ENCODE measurements at regions not wholly inside any gene's neighbourhood (a gene's known extent, or its start where the extent isn't known, plus 50 kb on each side); places are given as distances from the start of the nearest gene placed in this dataset.

DNA sequence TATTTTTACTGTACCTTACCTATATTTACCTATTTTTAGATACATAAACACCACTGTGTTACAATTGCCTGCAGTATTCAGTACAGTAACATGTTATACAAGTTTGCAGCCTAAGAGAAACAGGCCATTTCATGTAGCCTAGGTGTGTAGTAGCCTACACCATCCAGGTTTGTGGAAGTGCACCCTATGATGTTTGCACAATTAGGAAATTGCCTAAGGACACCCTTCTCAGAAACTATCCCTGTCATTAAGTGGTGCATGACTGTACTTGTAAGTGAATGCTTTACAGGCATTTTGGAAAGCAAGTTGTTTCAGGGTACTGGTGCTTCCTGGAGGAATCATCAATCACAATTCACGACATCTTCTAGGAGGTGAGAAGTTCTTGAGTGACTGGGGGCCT lies 991.8 kb upstream of the SLIT2 start:
- Histone ChIP-seq H3K36me3 (ENCODE audit: control insufficient read depth, insufficient read depth, low read length) (no peaks in the 10 kb centered on the region), H3K4me1 (ENCODE audit: control insufficient read depth, insufficient read depth, low read length) (no peaks in the 10 kb centered on the region), H3K27ac (ENCODE audit: low read length) (no peak overlapping the region), H3K4me3 (ENCODE audit: low read depth in 2 of 2, low read length in 2 of 2) (no peak overlapping the region), H3K9me3 (ENCODE audit: control insufficient read depth, insufficient read depth, low read depth, low read length) (no peaks in the 10 kb centered on the region), H3K27me3 (ENCODE audit: control insufficient read depth, insufficient read depth, low read length) (no peaks in the 10 kb centered on the region)
- ChIA-PET POLR2A (no interaction called here), CTCF (no interaction called here)
- ATAC-seq: no peak
- BruUV-seq (replicated peaks): no TSS peak
- in situ Hi-C loops (cut with HindIII; ENCODE audit: low pct_unique_long_range_greater_than_20kb, low sequenced_read_pairs): no loop called here
- DNase-seq (ENCODE audit: low read depth, low spot score): no peak
- TF ChIP-seq SIN3A (IDR thresholded peaks at IDR 0.05; ENCODE audit: borderline replicate concordance, insufficient read depth, low read depth, low read length) (no peak), TCF7L2 (IDR thresholded peaks at IDR 0.05; ENCODE audit: low read depth, low read length) (no peak), POLR2AphosphoS5 (IDR thresholded peaks at IDR 0.05; ENCODE audit: low read depth, low read length) (no peak)
- TF ChIP-seq, protein P1, sequence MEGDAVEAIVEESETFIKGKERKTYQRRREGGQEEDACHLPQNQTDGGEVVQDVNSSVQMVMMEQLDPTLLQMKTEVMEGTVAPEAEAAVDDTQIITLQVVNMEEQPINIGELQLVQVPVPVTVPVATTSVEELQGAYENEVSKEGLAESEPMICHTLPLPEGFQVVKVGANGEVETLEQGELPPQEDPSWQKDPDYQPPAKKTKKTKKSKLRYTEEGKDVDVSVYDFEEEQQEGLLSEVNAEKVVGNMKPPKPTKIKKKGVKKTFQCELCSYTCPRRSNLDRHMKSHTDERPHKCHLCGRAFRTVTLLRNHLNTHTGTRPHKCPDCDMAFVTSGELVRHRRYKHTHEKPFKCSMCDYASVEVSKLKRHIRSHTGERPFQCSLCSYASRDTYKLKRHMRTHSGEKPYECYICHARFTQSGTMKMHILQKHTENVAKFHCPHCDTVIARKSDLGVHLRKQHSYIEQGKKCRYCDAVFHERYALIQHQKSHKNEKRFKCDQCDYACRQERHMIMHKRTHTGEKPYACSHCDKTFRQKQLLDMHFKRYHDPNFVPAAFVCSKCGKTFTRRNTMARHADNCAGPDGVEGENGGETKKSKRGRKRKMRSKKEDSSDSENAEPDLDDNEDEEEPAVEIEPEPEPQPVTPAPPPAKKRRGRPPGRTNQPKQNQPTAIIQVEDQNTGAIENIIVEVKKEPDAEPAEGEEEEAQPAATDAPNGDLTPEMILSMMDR (IDR thresholded peaks at IDR 0.05): no peak
- TF ChIP-seq, protein P2, sequence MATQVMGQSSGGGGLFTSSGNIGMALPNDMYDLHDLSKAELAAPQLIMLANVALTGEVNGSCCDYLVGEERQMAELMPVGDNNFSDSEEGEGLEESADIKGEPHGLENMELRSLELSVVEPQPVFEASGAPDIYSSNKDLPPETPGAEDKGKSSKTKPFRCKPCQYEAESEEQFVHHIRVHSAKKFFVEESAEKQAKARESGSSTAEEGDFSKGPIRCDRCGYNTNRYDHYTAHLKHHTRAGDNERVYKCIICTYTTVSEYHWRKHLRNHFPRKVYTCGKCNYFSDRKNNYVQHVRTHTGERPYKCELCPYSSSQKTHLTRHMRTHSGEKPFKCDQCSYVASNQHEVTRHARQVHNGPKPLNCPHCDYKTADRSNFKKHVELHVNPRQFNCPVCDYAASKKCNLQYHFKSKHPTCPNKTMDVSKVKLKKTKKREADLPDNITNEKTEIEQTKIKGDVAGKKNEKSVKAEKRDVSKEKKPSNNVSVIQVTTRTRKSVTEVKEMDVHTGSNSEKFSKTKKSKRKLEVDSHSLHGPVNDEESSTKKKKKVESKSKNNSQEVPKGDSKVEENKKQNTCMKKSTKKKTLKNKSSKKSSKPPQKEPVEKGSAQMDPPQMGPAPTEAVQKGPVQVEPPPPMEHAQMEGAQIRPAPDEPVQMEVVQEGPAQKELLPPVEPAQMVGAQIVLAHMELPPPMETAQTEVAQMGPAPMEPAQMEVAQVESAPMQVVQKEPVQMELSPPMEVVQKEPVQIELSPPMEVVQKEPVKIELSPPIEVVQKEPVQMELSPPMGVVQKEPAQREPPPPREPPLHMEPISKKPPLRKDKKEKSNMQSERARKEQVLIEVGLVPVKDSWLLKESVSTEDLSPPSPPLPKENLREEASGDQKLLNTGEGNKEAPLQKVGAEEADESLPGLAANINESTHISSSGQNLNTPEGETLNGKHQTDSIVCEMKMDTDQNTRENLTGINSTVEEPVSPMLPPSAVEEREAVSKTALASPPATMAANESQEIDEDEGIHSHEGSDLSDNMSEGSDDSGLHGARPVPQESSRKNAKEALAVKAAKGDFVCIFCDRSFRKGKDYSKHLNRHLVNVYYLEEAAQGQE (IDR thresholded peaks at IDR 0.05; ENCODE audit: insufficient read depth in 1 of 2, low read depth in 2 of 2, low read length in 1 of 2): no peak
- intact Hi-C loops (cut with micrococcal nuclease; ENCODE audit: unreplicated experiment): no loop called here

DNA sequence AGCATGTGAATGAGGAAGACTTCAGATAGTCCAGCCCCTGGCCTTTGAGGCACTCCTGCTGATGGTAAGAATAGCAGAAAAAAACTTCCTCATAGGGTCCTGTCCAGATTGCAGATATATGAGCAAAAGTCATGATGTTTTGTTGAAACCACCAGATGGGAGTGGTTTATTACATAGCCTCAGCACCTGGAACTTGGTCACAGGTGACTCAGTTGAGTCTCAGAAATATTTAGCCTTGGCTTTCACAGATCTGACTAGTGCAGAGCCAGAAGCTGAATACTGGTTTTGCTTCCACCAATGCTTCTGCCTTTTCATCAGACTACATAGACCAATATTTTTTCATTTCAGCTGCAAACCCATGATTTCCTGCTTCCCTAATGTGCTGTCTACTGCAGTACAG lies 994.9 kb upstream of the SLIT2 start:
- no TSS peak for BruUV-seq (replicated peaks)
- Histone ChIP-seq H3K4me1 (ENCODE audit: control insufficient read depth, insufficient read depth, low read length) (no peaks in the 10 kb centered on the region), H3K27me3 (ENCODE audit: control insufficient read depth, insufficient read depth, low read length) (no peaks in the 10 kb centered on the region), H3K36me3 (ENCODE audit: control insufficient read depth, insufficient read depth, low read length) (no peaks in the 10 kb centered on the region), H3K27ac (ENCODE audit: low read length) (no peak overlapping the region), H3K9me3 (ENCODE audit: control insufficient read depth, insufficient read depth, low read depth, low read length) (no peaks in the 10 kb centered on the region), H3K4me3 (ENCODE audit: low read depth in 2 of 2, low read length in 2 of 2) (no peak overlapping the region)
- in situ Hi-C loops (cut with HindIII; ENCODE audit: low pct_unique_long_range_greater_than_20kb, low sequenced_read_pairs) (no loop called here), intact Hi-C loops (cut with micrococcal nuclease; ENCODE audit: unreplicated experiment) (no loop called here)
- POLR2A ChIA-PET: no interaction called here
- ATAC-seq (no peak), DNase-seq (ENCODE audit: low read depth, low spot score) (no peak)
- TF ChIP-seq SIN3A (IDR thresholded peaks at IDR 0.05; ENCODE audit: borderline replicate concordance, insufficient read depth, low read depth, low read length): no peak
- TF ChIP-seq, protein P2 (IDR thresholded peaks at IDR 0.05; ENCODE audit: insufficient read depth in 1 of 2, low read depth in 2 of 2, low read length in 1 of 2): no peak
- TF ChIP-seq TCF7L2 (IDR thresholded peaks at IDR 0.05; ENCODE audit: low read depth, low read length): no peak
- no peak for TF ChIP-seq POLR2AphosphoS5 (IDR thresholded peaks at IDR 0.05; ENCODE audit: low read depth, low read length)
- TF ChIP-seq, protein P1 (IDR thresholded peaks at IDR 0.05): no peak
- CTCF ChIA-PET: no interaction called here

All from Panc1 (cell line).